Embryonic facial prominence (tissue), 1 donor: ENCODE measurements at regions not wholly inside any gene's neighbourhood (a gene's known extent, or its start where the extent isn't known, plus 50 kb on each side); places are given as distances from the start of the nearest gene placed in this dataset.
"Not testable (repeated sequence)": the region's sequence is repeated elsewhere in the genome, so short reads cannot be mapped to it uniquely, and the experiment has no call there.

Experiments
- DNase-seq: peaks from one replicate; pipeline ENCODE4 v3.0.0-alpha.2; 2016; ENCODE audit errors: extremely low spot score

DNA sequence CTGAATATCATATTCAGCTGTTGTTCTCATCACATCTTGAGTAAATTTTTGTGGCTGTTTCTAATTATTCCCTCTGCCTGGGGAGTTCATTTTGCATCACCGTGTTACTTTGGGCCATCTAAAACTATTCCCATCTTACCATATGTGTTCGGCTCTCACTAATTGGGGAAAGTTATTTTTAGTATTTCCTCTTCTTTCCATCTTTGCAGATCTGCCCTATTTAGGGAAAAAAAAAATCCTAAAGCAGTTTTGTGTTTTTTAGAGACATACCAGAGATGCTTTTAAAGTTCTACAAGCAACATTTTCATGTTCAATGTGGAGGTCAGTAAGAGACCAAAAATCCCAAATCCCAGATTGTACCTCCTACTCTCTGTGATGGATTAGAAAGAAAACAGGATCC is 111.3 kb upstream of the NDUFV2 start:
- no peak for DNase-seq

DNA sequence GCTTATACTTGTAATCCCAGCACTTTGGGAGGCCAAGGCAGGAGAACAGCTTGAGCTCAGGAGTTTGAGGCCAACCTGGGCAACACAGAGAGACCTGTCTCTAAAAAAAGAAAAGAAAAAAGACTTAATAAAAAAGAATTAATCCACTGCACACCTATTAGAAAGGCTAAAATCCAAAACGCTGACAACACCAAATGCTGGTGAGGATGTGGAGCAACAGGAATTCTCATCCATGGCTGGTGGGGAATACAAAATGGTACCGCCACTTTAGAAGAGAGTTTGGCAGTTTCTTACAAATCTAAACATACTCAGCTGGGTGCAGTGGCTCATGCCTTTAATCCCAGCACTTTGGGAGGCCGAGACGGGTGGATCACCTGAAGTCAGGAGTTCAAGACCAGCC is 110.0 kb upstream of the NDUFV2 start:
- not testable (repeated sequence) for DNase-seq

DNA sequence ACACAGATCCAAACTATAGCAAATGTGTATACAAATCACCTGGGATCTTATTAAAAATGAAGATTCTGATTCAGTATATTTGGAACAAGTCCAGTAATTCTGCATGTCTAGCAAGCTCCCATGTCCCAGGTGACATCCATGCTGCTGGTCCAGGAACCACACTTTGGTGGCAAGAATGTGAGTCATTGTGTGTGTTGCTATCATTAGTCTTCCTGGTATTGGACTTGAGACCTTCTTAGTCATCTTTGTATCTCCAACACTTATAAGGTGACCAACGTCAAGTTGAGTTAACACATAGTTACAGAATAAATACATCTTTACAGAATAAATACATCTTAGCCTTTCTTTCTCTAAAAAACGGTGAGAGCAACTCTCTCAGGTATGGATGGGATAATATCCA is 107.9 kb upstream of the NDUFV2 start:
- DNase-seq = no peak

DNA sequence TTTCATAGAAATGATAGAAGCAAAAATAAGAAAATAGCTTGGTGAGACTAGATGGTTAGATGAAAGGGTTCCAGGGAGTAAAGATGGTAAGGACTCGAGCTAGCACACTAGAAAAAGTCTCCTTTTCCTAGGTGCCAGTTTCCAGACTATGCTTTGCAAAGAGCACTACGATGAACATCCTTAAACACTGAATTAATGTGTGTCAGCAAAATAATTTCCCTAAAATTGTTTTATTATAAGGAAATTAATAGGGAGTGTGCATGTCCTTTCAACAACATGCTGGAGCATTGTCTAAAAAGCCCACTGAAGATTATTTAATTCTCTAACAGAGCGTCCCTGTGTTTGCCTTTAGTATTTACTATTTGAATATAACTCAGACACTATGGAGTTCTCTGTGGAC is 107.4 kb upstream of the NDUFV2 start:
- DNase-seq = no peak

DNA sequence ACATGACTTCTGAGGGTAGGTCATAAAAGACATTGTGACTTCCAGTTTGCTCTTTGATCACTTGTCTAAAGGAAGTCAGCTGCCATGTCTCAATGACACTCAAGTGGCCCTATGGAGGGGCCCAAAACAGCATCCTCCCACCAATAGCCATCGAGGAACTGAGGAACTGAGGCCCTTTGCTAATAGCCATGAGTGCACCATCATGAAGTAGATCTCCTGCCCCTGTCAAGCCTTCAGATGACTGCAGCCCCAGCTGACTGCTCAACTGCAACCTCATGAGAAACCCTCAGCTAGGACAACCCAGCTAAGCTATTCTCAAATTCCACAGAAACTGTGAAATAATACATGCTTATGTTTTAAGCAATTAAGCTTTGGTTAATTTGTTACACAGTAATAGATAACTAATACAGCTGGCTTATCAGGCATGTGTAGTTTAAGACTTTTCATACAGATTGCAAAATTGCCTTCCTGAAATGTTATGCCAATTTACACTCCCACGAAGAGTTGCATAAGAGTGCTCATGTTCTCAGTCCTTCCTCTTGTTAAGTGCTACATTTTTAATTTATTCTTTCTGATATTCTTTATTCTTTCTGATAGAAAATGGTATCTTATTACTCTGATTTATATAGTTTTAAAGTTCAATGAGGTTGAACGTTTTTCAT is 105.6 kb upstream of the NDUFV2 start:
- DNase-seq = no peak

DNA sequence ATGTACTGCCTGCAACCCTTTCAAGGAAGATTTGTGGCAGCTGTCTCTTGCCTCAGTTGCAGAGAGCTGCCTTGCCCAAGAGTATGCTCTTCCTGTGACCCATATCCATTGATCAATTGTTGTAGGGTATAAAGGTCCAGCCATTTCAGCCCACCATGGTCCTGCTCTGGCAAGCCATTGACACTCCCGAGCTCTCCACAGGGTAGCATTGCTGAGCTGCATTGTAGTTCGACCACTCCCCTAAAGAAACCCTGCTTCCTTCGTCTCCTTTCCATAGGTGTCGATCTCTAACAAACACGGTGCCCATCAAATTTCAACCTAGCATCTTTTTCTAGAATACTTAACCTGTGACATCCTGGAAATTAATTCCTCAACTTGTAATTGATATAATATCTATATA is 104.9 kb upstream of the NDUFV2 start:
- no peak for DNase-seq

DNA sequence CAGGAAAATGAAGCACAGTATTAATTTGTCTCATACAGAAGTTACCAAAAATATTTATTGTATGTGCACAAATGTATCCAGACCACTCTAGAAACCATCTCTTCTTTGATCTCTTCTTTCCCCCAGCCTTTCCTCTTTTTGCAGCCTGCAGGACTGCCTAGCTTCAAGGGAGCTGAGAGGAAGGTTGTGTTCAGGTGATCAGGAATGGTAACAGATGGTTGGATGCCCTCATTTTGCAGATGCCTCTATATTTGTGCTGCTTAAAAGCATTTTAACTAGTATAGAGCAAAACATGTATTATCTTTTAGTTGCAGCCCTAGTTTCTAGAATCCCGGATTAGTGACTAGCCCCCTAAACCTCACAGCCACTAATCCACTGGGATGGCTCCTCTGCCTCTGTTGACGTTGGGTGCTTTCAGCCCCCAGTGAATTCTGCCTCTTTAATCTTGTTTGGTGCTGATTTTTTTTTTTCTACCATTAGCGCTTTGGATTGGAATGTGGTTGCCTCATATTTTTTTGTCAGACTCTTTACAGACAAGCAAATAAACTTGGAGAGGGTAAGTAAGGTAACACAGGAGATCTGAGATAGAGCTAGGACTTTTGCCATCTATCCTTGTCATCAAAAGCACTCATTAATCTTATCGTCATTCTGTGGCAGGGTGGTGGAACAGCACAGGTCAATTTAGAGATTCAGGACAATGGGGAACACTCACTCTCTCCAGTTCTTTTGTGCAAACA is 103.8 kb upstream of the NDUFV2 start:
- no peak for DNase-seq

DNA sequence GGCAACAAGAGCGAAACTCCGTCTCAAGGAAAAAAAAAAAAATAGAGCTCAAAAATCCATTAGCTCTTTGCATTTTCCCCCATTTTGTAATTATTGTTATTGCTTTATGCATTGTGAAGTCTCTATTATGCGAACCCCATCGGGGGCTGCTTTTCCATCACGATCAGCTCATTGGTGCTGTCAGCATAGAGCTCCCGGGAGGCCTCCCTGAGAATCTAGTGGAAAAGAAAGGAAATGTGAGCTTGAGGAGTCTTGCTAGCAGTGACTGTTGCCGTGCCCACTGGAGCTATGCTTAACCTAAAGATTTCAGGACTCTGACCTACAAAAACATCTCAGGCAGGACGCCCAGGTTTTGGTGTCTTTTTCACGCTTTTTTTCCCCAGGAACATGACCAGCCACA is 102.6 kb upstream of the NDUFV2 start:
- DNase-seq = no peak

DNA sequence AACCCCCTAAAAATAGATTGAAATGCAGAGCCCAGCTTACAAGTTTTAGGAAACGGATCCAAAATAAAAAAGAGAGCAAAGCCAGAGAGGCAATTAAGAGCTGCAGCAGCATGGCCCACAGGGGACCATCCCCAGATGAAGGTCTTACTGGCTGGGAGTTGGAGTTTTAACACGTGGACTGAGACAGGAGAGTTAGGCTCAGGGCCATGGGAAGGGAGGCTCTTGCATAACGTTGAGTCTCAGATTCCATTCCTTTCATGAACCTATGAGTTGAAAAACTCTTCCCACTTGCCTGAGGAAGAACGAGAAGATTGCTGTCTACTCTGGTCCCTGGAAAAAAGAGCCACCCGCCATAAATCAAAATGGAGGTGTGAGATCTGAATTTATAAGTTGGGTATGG is 101.8 kb upstream of the NDUFV2 start:
- DNase-seq = no peak

DNA sequence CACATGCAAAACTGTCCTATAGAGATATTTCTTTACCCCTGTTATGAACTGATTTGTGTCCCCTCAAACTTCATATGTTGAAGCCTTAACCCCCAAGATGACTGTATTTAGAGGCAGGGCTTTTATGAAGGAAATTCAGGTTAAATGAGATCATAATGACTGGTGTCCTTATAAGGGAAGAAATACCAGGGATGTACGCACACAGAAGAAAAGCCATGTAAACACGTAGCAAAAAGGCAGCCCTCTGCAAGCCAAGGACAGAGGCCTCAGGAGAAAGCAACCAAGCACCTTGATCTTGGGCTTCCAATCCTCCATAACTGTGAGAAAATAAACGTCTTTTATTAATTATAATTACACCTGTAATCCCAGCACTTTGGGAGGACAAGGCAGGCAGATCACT is 101.3 kb upstream of the NDUFV2 start:
- no peak for DNase-seq

DNA sequence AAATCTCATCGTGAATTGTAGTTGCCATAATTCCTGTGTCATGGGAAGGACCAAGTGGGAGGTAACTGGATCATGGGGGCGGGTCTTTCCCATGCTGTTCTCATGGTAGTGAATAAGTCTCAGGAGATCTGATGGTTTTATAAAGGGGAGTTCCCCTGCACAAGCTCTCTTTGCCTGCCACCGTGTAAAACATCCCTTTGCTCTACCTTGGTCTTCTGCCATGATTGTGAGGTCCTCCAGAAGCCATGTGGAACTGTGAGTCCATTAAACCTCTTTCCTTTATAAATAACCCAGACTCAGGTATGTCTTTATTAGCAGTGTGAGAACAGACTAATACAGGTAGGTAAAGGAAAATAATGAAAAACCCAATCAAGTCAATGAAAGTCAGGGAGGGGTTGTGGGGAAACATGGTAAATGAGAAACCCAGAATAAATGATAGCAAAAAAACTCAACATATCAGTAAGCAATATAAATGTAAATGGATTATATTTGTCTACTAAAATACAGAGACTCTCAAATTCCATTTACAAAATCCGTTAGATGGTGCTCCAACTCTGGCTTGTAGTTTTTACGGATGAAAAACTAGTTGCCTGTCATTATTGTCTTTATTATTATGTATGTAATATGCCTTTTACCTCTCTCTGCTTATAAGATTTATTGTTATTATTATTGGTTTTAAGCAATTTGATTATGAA is 98.9 kb upstream of the NDUFV2 start:
- no peak for DNase-seq

DNA sequence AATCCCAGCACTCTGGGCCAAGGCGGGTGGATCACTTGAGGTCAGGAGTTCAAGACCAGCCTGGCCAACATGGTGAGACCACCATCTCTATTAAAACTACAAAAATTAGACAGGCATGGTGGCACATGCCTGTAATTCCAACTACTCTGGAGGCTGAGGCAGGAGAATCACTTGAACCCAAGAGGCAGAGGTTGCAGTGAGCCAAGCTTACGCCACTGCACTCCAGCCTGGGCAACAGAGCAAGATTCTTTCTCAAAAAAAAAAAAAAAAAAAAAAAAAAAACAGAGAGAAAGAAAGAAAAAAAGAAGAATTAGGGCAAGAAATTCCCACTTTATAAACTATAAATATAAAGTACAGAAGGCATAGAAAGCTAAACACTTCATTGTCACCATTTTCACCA is 98.2 kb upstream of the NDUFV2 start:
- not testable (repeated sequence) for DNase-seq

DNA sequence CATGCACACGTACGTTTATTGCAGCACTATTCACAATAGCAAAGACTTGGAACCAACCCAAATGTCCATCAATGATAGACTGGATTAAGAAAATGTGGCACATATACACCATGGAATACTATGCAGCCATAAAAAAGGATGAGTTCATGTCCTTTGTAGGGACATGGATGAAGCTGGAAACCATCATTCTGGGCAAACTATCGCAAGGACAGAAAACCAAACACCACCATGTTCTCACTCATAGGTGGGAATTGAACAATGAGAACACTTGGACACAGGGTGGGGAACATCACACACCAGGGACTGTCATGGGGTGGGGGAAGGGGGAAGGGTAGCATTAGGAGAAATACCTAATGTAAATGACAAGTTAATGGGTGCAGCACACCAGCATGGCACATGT is 94.8 kb upstream of the NDUFV2 start:
- not testable (repeated sequence) for DNase-seq

DNA sequence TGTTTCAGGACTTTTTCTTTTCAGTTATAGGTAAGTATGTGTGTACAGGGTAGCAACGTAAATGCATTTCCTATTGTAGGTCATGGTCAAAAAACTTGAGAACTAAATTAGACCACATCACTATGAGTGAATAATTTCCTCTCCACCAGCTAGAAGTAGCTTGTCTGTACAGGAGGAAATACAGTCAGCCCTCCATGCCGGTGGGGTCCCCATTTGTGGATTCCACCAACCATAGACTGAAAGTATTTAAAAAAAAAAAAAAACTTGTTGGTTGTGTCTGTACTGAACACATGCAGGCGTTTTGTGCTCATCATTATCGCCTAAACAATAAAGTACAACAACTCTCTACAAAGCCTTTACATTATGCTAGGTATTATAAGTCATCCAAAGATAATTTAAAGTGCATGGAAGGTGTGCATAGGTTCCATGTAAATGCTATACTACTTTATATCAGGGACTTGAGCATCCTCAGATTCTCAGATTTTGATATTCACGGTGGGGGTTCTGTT is 94.2 kb upstream of the NDUFV2 start:
- no peak for DNase-seq

DNA sequence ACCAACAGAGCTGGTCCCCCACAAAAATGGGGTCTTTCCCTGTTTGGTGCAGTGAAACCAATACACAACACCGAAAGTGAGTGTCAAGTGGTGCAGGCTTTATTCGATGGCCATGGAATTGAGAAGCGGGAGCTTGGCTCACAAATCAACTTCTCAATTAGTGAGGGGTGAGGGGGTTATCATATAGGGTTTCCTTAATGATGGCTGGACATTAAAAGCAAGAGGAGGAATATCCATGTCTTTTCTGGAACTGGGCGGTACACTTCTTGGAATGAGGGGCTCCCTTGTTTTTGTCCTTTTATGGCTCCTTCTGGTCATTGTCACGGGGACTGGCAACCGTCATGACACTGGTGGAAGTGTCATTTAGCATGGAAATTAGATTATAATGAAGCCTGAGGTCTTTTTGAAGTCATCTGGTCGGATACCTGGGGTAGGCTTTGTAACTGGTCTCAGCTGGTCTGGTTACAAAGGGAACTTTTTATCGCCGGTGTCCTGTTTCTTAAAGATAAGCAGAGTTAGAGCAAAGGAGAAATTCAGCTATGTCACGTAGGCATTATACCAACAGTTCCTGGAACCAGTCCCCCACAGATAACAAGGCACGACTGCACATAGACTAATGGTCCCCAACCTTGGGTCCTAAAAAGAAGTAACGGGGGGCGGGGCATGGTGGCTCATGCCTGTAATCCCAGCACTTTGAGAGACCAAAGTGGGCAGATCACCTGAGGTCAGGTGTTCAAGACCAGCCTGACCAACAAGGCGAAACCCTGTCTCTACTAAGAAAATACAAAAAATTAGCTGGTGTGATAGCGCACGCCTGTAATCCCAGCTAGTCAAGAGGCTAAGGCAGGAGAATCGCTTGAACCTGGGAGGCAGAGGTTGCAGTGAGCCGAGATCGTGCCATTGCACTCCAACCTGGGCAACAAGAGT is 93.5 kb upstream of the NDUFV2 start:
- DNase-seq = no peak

DNA sequence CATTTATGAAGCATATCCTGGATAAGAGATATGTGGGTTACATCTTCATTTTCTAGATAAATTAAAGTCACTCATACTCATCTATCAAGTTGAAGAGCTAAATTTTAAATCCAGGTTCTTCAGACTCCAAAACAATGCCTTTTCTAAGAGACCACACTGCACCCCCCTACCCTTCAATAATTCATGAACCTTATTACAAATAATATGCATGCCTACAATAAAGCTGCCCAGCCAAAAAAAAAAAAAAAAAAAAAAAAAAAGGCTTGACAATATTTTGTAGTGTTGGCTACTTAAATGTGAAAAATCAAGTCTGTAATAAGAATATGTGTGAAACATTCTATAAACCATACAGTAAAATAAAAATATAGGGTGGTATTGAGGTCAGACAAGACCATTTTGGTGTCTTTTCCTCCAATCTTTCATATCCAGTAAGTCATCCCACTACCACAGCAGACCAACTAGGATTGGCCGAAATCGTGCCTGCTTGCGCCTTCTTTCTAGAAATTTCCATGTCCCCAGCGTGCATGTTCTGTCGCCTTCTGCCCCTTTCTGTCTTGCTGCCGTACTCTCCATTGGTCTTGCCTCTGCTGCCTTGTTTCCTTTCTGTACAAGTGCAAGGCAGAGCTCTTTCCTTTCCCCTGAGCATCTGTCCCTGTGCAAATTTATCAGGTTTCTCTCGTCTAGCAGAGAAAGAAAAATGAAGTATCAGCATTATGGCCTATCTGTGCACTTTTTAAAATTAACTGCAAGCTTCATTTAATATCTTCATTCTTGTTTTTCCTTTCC is 92.6 kb upstream of the NDUFV2 start:
- no peak for DNase-seq

DNA sequence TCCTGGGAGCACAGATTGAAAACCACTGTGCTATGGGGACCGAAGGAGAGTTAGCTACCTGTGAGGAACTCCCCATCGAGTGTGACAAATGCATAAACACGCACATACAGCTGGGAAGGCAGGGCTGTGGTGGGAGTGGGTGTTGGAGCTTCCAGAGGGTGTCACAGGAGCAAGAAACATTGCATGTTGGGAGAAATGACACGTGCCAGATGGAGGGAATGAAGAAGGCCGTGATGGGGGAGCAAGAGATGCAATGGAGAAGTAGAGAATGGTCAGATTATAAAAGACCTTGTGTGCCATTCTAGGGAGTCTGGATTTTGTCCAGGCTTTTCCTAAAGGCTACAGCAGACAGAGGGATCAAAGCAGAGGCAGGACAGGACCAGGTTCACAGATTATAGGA is 91.1 kb upstream of the NDUFV2 start:
- DNase-seq = no peak

DNA sequence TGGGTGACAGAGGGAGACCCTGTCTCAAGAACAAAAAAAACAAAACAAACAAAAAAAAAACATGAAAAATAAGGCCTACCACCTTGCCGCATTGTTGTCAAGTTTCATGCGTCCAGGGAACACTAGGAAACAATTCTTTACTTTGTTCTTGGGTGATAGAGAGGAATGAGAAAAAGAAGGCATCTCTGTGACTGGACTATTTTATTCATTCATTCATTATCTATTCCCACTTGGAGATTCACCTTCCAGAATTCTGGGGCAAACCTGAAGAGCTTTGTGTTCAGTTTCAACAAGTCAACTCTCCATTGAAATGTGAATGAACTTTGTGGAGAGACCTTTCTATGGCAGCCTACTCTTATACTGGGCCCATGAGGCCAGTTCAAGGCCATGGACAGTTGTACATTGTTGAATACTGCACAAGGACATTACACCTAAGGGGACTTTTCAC is 88.5 kb upstream of the NDUFV2 start:
- no peak for DNase-seq

DNA sequence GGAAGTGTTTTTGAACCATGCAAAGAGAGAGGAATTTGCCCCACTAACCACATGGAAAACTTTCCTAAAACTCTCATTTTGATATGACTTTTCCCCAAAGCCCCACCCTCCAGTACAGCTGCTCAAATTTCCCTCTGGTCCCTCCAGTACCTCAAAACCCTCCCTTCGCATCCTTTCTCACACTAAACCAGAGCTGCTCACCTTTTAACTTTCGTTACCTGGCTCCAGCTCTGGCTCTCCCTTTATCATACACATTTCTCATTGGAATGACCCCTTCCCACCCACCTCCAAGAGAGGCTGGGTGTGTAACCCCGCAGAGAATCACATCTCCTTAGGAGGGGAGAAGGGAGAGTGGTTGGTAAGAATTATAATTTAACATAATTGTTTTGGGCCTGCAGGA is 86.8 kb upstream of the NDUFV2 start:
- DNase-seq = no peak

DNA sequence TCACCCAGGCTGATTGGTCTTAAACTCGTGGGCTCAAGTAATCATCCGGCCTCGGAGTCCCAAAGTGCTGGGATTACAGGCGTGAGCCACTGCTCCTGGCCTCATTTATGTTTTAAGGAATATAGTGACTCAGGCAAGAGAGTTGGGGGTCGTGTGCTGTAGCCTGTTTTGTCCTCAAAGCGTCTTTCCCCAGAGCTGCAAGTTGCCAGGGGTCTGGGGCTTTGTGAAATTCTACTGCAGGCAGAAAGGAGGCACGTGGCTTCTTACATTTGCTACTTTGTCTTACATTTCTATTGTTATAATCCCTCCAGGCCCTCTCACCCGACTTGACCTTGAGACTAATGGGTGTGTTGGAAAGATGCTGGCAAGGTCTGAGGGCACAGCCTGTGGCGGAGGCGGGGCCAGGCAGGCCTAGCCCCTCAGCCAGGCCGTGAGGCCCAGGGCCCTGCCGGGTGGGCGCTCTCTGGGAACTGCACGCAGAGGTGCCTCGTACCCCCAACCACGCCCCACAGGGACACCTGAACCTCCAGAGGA is 85.8 kb upstream of the NDUFV2 start:
- no peak for DNase-seq
